NCI-H526 treated with DMSO at 0.1 percent for 48 hours (cell line): ENCODE measurements at regions not wholly inside any gene's neighbourhood (a gene's known extent, or its start where the extent isn't known, plus 50 kb on each side); places are given as distances from the start of the nearest gene placed in this dataset.
"Not testable (repeated sequence)": the region's sequence is repeated elsewhere in the genome, so short reads cannot be mapped to it uniquely, and the experiment has no call there.

Experiments
- DNase-seq: peaks from one replicate; lab custom pipeline; 2025; lab: John Stamatoyannopoulos, UW

- no peak for DNase-seq
Observed at GRCh38 chr13:40362502-40362901, 303.9 kb downstream of the FOXO1 start.

- no peak for DNase-seq
Observed at GRCh38 chr13:40363653-40364052, 302.8 kb downstream of the FOXO1 start.

- DNase-seq = no peak
Observed at GRCh38 chr13:40366119-40366518, 300.3 kb downstream of the FOXO1 start.

- no peak for DNase-seq
Observed at GRCh38 chr13:40368127-40368891, 298.1 kb downstream of the FOXO1 start.

- DNase-seq = no peak
Observed at GRCh38 chr13:40370661-40371060, 295.8 kb downstream of the FOXO1 start.

- DNase-seq = no peak
Observed at GRCh38 chr13:40371531-40372125, 294.8 kb downstream of the FOXO1 start.

- not testable (repeated sequence) for DNase-seq
Observed at GRCh38 chr13:40373608-40374007, 292.8 kb downstream of the FOXO1 start.

GRCh38 chr13:40375489-40376171 lies 290.8 kb downstream of the FOXO1 start:
- no peak for DNase-seq

- DNase-seq = no peak
Observed at GRCh38 chr13:40376296-40376849, 290.1 kb downstream of the FOXO1 start.

- DNase-seq = no peak
Observed at GRCh38 chr13:40376867-40377535, 289.4 kb downstream of the FOXO1 start.

- no peak for DNase-seq
Observed at GRCh38 chr13:40377783-40378182, 288.7 kb downstream of the FOXO1 start.

GRCh38 chr13:40379196-40379595 lies 287.2 kb downstream of the FOXO1 start:
- DNase-seq = no peak

GRCh38 chr13:40379794-40380578 lies 286.5 kb downstream of the FOXO1 start:
- no peak for DNase-seq

- no peak for DNase-seq
Observed at GRCh38 chr13:40381935-40382764, 284.3 kb downstream of the FOXO1 start.

GRCh38 chr13:40383132-40383531 lies 283.3 kb downstream of the FOXO1 start:
- DNase-seq = no peak

GRCh38 chr13:40383885-40384284 lies 282.6 kb downstream of the FOXO1 start:
- DNase-seq = no peak

GRCh38 chr13:40384976-40385857 lies 281.2 kb downstream of the FOXO1 start:
- no peak for DNase-seq

- no peak for DNase-seq
Observed at GRCh38 chr13:40385858-40386180, 280.6 kb downstream of the FOXO1 start.

- no peak for DNase-seq
Observed at GRCh38 chr13:40386586-40386985, 279.9 kb downstream of the FOXO1 start.

GRCh38 chr13:40387775-40388174 lies 278.7 kb downstream of the FOXO1 start:
- DNase-seq = no peak
